GM06990 (cell line): ENCODE measurements at regions not wholly inside any gene's neighbourhood (a gene's known extent, or its start where the extent isn't known, plus 50 kb on each side); places are given as distances from the start of the nearest gene placed in this dataset.

Source experiments
- DNase-seq: peaks from one replicate; pipeline ENCODE4 v3.0.0-alpha.2; 2011; ENCODE audit not compliant: insufficient read length; ENCODE audit errors: extremely low read depth
- H3K27me3 ChIP-seq: replicated peaks from 2 replicates; pipeline ENCODE4 v1.6.0; 2011; ENCODE audit warnings: low read length; ENCODE audit not compliant: control insufficient read depth, insufficient read depth
- H3K36me3 ChIP-seq: 2 replicates; pipeline ENCODE4 v1.5.1; 2011; ENCODE audit warnings: low read length; ENCODE audit not compliant: control insufficient read depth, insufficient read depth
- H3K4me3 ChIP-seq: replicated peaks from 2 replicates; pipeline ENCODE4 v1.5.1; 2011; ENCODE audit warnings: low read depth, mild to moderate bottlenecking, control low read depth, low read length
- TF ChIP-seq, protein P1 (sequence below): IDR thresholded peaks from 2 replicates; pipeline ENCODE4 v1.5.1; 2011; ENCODE audit warnings: low read length, control low read depth, mild to moderate bottlenecking, inconsistent platforms; ENCODE audit not compliant: insufficient read depth, poor library complexity, severe bottlenecking

DNA sequence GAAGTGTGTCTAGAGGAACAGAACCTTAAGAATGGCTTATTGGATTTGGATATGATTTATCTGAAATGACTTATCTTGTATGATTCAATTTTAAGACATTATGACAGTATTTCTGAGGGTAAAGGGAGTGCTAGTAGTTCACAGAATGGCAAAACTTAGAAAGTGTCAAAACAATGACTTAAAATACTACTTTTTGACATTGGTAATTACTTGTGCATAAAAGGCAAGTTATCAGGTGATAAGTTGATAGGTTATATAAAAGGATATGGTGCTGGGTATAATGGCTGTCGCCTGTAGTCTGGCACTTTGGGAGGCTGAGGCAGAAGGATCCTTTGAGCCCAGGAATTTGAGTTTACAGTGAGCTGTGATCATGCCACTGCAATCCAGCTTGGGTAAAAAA is 494.4 kb downstream of the CDH9 start:
- TF ChIP-seq, protein P1, sequence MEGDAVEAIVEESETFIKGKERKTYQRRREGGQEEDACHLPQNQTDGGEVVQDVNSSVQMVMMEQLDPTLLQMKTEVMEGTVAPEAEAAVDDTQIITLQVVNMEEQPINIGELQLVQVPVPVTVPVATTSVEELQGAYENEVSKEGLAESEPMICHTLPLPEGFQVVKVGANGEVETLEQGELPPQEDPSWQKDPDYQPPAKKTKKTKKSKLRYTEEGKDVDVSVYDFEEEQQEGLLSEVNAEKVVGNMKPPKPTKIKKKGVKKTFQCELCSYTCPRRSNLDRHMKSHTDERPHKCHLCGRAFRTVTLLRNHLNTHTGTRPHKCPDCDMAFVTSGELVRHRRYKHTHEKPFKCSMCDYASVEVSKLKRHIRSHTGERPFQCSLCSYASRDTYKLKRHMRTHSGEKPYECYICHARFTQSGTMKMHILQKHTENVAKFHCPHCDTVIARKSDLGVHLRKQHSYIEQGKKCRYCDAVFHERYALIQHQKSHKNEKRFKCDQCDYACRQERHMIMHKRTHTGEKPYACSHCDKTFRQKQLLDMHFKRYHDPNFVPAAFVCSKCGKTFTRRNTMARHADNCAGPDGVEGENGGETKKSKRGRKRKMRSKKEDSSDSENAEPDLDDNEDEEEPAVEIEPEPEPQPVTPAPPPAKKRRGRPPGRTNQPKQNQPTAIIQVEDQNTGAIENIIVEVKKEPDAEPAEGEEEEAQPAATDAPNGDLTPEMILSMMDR: no peak
- Histone ChIP-seq H3K4me3 (no peak overlapping the region), H3K36me3 (no peaks in the 10 kb centered on the region), H3K27me3 (no peaks in the 10 kb centered on the region)
- no peak for DNase-seq

DNA sequence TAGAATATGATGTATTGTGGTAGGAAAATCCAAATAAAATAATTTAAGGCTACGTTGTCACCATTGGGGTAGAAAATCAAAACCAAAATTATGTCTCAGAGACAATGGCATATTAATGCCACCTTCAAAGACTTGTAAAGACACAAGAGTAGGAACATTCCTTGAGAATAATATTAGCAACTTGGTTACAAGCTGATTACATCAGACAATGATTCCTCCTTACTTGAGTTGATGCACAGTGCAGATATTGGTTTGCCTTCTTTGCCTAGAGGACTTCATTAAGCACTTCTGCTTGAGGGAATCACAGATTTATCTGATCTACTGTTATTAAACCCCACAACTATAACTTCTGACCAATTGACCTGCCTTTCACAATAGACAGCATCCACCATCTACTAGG is 500.2 kb downstream of the CDH9 start:
- Histone ChIP-seq H3K36me3 (no peaks in the 10 kb centered on the region), H3K4me3 (no peak overlapping the region), H3K27me3 (no peaks in the 10 kb centered on the region)
- DNase-seq: no peak
- TF ChIP-seq, protein P1: no peak

DNA sequence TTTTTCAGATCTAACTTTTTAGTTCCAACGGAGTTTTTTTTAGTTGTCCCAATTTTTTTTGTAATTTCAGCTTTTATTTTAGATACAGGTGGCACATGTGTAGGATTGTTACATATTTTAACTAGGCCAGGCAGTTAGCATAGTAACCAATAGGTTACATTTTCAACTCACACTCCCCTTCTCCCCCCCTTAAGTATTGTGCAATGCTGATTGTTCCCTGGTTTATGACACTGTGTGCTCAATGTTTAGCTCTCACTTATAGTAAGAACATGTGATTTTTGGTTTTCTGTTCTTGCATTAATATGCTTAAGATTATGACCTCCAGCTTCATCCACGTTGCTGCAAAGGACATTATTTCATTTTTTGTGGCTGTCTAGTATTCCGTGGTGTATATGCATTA is 503.2 kb downstream of the CDH9 start:
- DNase-seq: no peak
- Histone ChIP-seq H3K36me3 (no peaks in the 10 kb centered on the region), H3K27me3 (no peaks in the 10 kb centered on the region), H3K4me3 (no peak overlapping the region)
- TF ChIP-seq, protein P1: no peak

DNA sequence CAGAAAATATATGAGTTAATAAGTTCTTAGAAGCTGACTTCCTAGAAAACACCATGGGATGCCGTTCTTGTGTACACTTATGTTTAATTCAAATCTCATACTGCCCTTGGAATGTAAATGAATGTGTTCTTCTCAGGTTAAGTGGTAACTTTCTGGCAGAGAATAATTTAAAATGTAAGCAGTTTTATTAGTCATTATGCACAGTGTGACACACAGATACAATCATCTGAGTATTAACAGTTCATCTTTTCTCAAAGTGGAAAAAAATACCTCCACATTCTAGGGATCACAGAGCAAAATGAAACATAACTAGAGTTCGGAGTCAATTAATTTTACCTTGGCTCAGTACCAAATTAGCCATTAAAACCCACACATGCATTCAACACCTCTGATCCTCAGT is 508.1 kb downstream of the CDH9 start:
- no peak overlapping the region for H3K4me3 ChIP-seq
- TF ChIP-seq, protein P1: no peak
- no peak for DNase-seq
- no peaks in the 10 kb centered on the region for H3K36me3 ChIP-seq
- no peaks in the 10 kb centered on the region for H3K27me3 ChIP-seq

DNA sequence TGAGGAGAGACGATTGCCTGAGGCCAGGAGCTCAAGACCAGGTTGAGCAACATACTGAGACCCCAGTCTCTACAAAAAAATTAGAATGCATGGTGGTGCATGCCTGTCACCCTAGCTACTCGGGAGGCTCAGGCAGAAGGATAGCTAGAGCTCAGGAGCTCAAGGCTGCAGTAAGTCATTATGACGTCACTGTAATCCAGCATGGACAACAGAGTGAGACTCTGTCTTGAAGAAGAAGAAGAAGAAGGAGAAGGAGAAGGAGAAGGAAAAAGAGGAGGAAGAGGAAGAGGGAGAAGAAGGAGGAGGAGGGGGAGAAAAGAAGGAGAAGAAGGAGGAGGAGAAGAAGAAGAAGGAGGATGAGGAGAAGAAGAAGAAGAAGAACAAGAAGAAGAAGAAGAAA is 519.1 kb downstream of the CDH9 start:
- TF ChIP-seq, protein P1: no peak
- no peak for DNase-seq
- no peak overlapping the region for H3K4me3 ChIP-seq
- H3K36me3 ChIP-seq: no peaks in the 10 kb centered on the region
- no peaks in the 10 kb centered on the region for H3K27me3 ChIP-seq

DNA sequence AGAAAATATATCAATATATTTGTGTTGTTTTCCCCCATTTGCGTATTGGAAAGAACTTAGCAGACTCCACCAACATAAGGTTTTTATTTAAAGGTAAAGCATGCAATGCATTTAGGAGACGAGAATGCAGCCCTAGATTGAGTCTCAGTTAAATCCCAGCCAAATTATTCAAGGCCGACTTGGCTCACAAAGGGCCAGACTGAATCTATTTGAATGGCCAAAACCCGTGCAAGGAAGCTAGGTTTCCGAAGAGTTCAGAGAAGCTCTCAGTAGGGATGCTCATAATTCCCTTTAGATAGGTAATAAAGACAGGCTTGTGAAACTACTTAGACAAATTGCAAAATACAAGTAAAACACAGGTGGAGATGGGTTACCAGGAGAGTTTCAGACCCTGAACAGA is 520.3 kb downstream of the CDH9 start:
- TF ChIP-seq, protein P1: no peak
- DNase-seq: no peak
- Histone ChIP-seq H3K4me3 (no peak overlapping the region), H3K27me3 (no peaks in the 10 kb centered on the region), H3K36me3 (no peaks in the 10 kb centered on the region)
